ENCODE measurements at regions not wholly inside any gene's neighbourhood (a gene's known extent, or its start where the extent isn't known, plus 50 kb on each side); places are given as distances from the start of the nearest gene placed in this dataset.

DNA sequence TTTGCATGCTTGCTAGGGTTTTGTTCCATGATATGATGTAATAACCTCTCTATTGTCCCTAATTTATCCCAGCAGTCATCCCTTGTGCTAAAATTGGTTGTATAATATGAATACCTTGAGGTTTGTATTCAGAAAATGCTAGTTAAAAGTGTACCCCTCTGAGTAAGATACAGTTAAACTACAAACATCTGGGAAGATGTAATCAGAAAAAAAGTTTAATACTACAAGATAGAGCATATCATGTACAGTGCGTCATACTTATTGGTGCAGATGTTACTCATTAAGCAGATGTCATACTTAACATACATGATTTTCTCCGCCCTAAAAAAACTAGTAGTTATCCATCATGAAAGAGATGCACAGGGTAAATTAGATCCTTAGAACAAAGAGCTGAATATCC is 336.1 kb upstream of the KCND2 start:
- H3K4me1 ChIP-seq (ENCODE audit: control insufficient read depth in 5 of 5, insufficient read depth in 5 of 5, low read length in 5 of 5), result no peaks in the 10 kb centered on the region
- H3K9ac ChIP-seq (ENCODE audit: insufficient read depth in 1 of 2, low read length in 2 of 2), result no peak overlapping the region
- 87% methylated on average over 2 of the region's 2 CpGs for WGBS, 2 donors
- DNase-seq (no peak), ATAC-seq (ENCODE audit: insufficient read depth, low FRiP score) (no peak)
- H3K4me3 ChIP-seq, result no peak overlapping the region
- TF ChIP-seq, protein P1, sequence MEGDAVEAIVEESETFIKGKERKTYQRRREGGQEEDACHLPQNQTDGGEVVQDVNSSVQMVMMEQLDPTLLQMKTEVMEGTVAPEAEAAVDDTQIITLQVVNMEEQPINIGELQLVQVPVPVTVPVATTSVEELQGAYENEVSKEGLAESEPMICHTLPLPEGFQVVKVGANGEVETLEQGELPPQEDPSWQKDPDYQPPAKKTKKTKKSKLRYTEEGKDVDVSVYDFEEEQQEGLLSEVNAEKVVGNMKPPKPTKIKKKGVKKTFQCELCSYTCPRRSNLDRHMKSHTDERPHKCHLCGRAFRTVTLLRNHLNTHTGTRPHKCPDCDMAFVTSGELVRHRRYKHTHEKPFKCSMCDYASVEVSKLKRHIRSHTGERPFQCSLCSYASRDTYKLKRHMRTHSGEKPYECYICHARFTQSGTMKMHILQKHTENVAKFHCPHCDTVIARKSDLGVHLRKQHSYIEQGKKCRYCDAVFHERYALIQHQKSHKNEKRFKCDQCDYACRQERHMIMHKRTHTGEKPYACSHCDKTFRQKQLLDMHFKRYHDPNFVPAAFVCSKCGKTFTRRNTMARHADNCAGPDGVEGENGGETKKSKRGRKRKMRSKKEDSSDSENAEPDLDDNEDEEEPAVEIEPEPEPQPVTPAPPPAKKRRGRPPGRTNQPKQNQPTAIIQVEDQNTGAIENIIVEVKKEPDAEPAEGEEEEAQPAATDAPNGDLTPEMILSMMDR (IDR thresholded peaks at IDR 0.05; ENCODE audit: control extremely low read depth, extremely low read depth), result no peak
- no peaks in the 10 kb centered on the region for H3K27me3 ChIP-seq (ENCODE audit: control insufficient read depth in 3 of 3, insufficient read depth in 3 of 3, low read length in 2 of 3)
- H3K9me3 ChIP-seq (ENCODE audit: control insufficient read depth in 4 of 4, insufficient read depth in 3 of 4, low read length in 3 of 4), result no peaks in the 10 kb centered on the region
- no peaks in the 10 kb centered on the region for H3K36me3 ChIP-seq (ENCODE audit: control insufficient read depth in 4 of 4, insufficient read depth in 4 of 4, low read length in 4 of 4)
- H3K27ac ChIP-seq (ENCODE audit: low read depth in 1 of 2, low read length in 1 of 2), result no peak overlapping the region

DNA sequence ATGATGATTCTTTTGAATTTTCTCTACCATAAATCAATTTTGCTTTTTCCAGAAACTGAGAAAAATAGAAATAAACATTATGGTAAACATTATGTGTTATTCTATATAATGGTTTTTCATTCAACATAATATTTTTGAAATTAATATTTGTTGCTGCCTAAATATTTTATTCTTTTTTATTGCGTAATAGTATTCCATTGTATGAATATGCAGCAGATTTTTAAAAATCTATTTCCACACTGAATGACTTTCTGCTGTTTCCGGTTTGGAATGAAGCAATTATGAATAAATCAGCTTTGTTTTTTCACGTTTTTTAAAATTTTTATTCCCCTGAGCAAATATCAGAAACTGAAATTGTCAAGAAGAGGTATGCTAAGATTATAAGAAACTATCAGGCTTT is 335.2 kb upstream of the KCND2 start:
- Histone ChIP-seq H3K36me3 (ENCODE audit: control insufficient read depth in 4 of 4, insufficient read depth in 4 of 4, low read length in 4 of 4) (no peaks in the 10 kb centered on the region), H3K27me3 (ENCODE audit: control insufficient read depth in 3 of 3, insufficient read depth in 3 of 3, low read length in 2 of 3) (no peaks in the 10 kb centered on the region)
- ATAC-seq (ENCODE audit: insufficient read depth, low FRiP score), result no peak

DNA sequence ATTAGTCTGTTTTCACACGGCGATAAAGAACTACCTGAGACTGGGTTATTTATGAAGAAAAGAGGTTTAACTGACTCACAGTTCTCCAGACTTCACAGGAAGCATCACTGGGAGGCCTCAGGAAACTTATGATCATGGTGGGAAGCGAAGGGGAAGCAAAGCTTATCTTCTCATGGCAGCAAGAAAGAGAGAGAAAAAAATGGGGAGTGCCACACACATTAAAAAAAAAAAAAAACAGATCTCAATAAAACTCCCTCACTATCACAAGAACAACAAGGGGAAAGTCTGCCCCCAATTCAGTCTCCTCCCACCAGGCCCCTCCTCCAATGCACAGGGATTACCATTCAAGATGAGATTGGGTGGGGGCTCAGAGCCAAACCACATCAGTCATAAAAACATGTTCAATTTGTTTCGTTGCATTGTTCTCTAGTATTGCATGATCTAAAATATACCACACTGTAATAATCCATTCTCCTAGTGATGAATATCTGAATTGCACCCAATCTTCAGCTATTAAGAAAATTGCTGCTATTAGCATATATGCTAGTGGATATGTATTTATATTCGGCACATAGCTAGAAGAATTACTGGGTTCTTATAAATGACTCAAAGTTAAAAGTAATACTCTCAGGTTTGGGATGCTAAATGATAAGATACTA is 328.9 kb upstream of the KCND2 start:
- no peak for ATAC-seq (ENCODE audit: insufficient read depth, low FRiP score)

More for the DNA sequence above, 335.2 kb upstream of the KCND2 start:
- whole genome bisulfite sequencing, 2 donors, result 75 to 85% methylated on average over 3 of the region's 3 CpGs
- no peak overlapping the region for H3K27ac ChIP-seq (ENCODE audit: low read depth in 1 of 2, low read length in 1 of 2)
- TF ChIP-seq, protein P1 (IDR thresholded peaks at IDR 0.05; ENCODE audit: control extremely low read depth, extremely low read depth), result no peak
- no peaks in the 10 kb centered on the region for H3K4me1 ChIP-seq (ENCODE audit: control insufficient read depth in 5 of 5, insufficient read depth in 5 of 5, low read length in 5 of 5)
- no peaks in the 10 kb centered on the region for H3K9me3 ChIP-seq (ENCODE audit: control insufficient read depth in 4 of 4, insufficient read depth in 3 of 4, low read length in 3 of 4)
- H3K4me3 ChIP-seq, result no peak overlapping the region
- DNase-seq, result no peak
- no peak overlapping the region for H3K9ac ChIP-seq (ENCODE audit: insufficient read depth in 1 of 2, low read length in 2 of 2)

More for the DNA sequence above, 328.9 kb upstream of the KCND2 start:
- Histone ChIP-seq H3K9ac (ENCODE audit: insufficient read depth in 1 of 2, low read length in 2 of 2) (no peak overlapping the region), H3K4me1 (ENCODE audit: control insufficient read depth in 5 of 5, insufficient read depth in 5 of 5, low read length in 5 of 5) (no peaks in the 10 kb centered on the region), H3K27me3 (ENCODE audit: control insufficient read depth in 3 of 3, insufficient read depth in 3 of 3, low read length in 2 of 3) (no peaks in the 10 kb centered on the region), H3K36me3 (ENCODE audit: control insufficient read depth in 4 of 4, insufficient read depth in 4 of 4, low read length in 4 of 4) (no peaks in the 10 kb centered on the region), H3K9me3 (ENCODE audit: control insufficient read depth in 4 of 4, insufficient read depth in 3 of 4, low read length in 3 of 4) (no peaks in the 10 kb centered on the region), H3K4me3 (no peak overlapping the region), H3K27ac (ENCODE audit: low read depth in 1 of 2, low read length in 1 of 2) (no peak overlapping the region)
- no peak for DNase-seq
- TF ChIP-seq, protein P1 (IDR thresholded peaks at IDR 0.05; ENCODE audit: control extremely low read depth, extremely low read depth), result no peak
- 62 to 66% methylated on average over 5 of the region's 5 CpGs for WGBS, 2 donors
